Natural killer cell (primary cell): ENCODE measurements at regions not wholly inside any gene's neighbourhood (a gene's known extent, or its start where the extent isn't known, plus 50 kb on each side); places are given as distances from the start of the nearest gene placed in this dataset.
"Not testable (repeated sequence)": the region's sequence is repeated elsewhere in the genome, so short reads cannot be mapped to it uniquely, and the experiment has no call there.

Source experiments
- ATAC-seq, 3 donors: fragments of 150-1000 bp in 2 of 3; fragments of 200-7000 bp in 1 of 3; cut with Tn5 transposase; 1 replicate in 1 of 3; 2 replicates in 2 of 3; pipeline ENCODE4 v1.10.0; 2021; ENCODE audit warnings: mild to moderate bottlenecking in 2 of 3, moderate library complexity in 2 of 3
- DNase-seq, 2 donors: peaks; one replicate each; pipeline versions ENCODE4 v3.0.0 to v3.0.0-alpha.2; 2013 to 2021; ENCODE audit warnings: mixed read lengths in 1 of 2
- H3K27ac ChIP-seq: one replicate; pipeline ENCODE4 v1.5.1; 2013; ENCODE audit warnings: mild to moderate bottlenecking, low read length
- H3K27me3 ChIP-seq: one replicate; pipeline ENCODE4 v1.6.1; 2013; ENCODE audit warnings: low read length; ENCODE audit not compliant: control insufficient read depth, insufficient read depth
- H3K36me3 ChIP-seq: one replicate; pipeline ENCODE4 v1.6.1; 2013; ENCODE audit warnings: low read length; ENCODE audit not compliant: control insufficient read depth, insufficient read depth
- H3K4me1 ChIP-seq: one replicate; pipeline ENCODE4 v1.6.1; 2013; ENCODE audit warnings: low read length; ENCODE audit not compliant: control insufficient read depth, insufficient read depth
- H3K4me3 ChIP-seq: one replicate; pipeline ENCODE4 v1.5.1; 2013; ENCODE audit warnings: low read length
- H3K9me3 ChIP-seq: one replicate; pipeline ENCODE4 v1.6.1; 2013; ENCODE audit warnings: low read length; ENCODE audit not compliant: control insufficient read depth, insufficient read depth
- H3K27ac Mint-ChIP-seq, 2 donors: one replicate each; pipeline ENCODE4 v1.8.0; 2022; ENCODE audit warnings: mild to moderate bottlenecking in 2 of 2, mixed read lengths in 2 of 2, moderate library complexity in 1 of 2
- H3K27me3 Mint-ChIP-seq, 2 donors: one replicate each; pipeline ENCODE4 v1.8.0; 2022; ENCODE audit warnings: low read depth in 2 of 2, mixed read lengths in 2 of 2
- H3K36me3 Mint-ChIP-seq: one replicate; pipeline ENCODE4 v1.8.0; 2022; ENCODE audit warnings: mixed read lengths
- H3K4me1 Mint-ChIP-seq, 2 donors: one replicate each; pipeline ENCODE4 v1.8.0; 2022; ENCODE audit warnings: mixed read lengths in 2 of 2
- H3K4me3 Mint-ChIP-seq: one replicate; pipeline ENCODE4 v1.8.0; 2022; ENCODE audit warnings: mild to moderate bottlenecking, moderate library complexity, mixed read lengths
- H3K9me3 Mint-ChIP-seq, 2 donors: one replicate each; pipeline ENCODE4 v1.8.0; 2022; ENCODE audit warnings: mixed read lengths in 2 of 2
- CTCF ChIP-seq: fragments of 200-600 bp; IDR thresholded peaks from one replicate; pipeline ENCODE4 v1.8.0; 2022; ENCODE audit warnings: antibody characterized with exemption
- WGBS: methylation state at CpG from one replicate; pipeline ENCODE4 v1.1.7; 2013; ENCODE audit warnings: missing lambda C conversion rate; ENCODE audit not compliant: insufficient coverage; 5-methylcytosine and 5-hydroxymethylcytosine counted together
- intact Hi-C: fragments of 100-400 bp; cut with micrococcal nuclease; formaldehyde crosslinking; loops from one replicate; pipeline ENCODE4 v1.14.2; 2022

GRCh38 chr3:35144011-35144410 is 495.3 kb upstream of the ARPP21 start:
- intact Hi-C loops: no loop called here
- H3K27me3 Mint-ChIP-seq: no peaks in the 10 kb centered on the region
- no peaks in the 10 kb centered on the region for H3K4me1 ChIP-seq
- no peak overlapping the region for H3K4me3 ChIP-seq
- no peak for TF ChIP-seq CTCF
- H3K9me3 ChIP-seq: peaks cover 3% of the 10 kb centered on the region
- H3K4me1 Mint-ChIP-seq: no peaks in the 10 kb centered on the region
- no peaks in the 10 kb centered on the region for H3K36me3 ChIP-seq
- no peak overlapping the region for H3K27ac Mint-ChIP-seq
- H3K4me3 Mint-ChIP-seq: no peak overlapping the region
- no peak overlapping the region for H3K27ac ChIP-seq
- H3K9me3 Mint-ChIP-seq: peaks cover 11 to 18% of the 10 kb centered on the region in 2 donors
- DNase-seq (no peak), ATAC-seq (no peak)
- H3K36me3 Mint-ChIP-seq: no peaks in the 10 kb centered on the region
- no peaks in the 10 kb centered on the region for H3K27me3 ChIP-seq

GRCh38 chr3:35146256-35147035 is 492.9 kb upstream of the ARPP21 start:
- peak in 1 of 3 donors; percentile 27 for ATAC-seq
- H3K4me3 Mint-ChIP-seq, H3K9me3 ChIP-seq, H3K36me3 Mint-ChIP-seq, H3K4me3 ChIP-seq, H3K27me3 ChIP-seq, H3K27ac ChIP-seq, H3K4me1 ChIP-seq, H3K36me3 ChIP-seq, H3K27ac Mint-ChIP-seq, DNase-seq, H3K27me3 Mint-ChIP-seq, H3K4me1 Mint-ChIP-seq, intact Hi-C loops: not testable (repeated sequence)
- 84% methylated on average over 10 of the region's 10 CpGs for WGBS
- peaks cover 7 to 18% of the 10 kb centered on the region in 2 donors for H3K9me3 Mint-ChIP-seq

- H3K9me3 ChIP-seq: peaks cover 7% of the 10 kb centered on the region
- no peaks in the 10 kb centered on the region for H3K36me3 ChIP-seq
- Mint-ChIP-seq H3K27ac (no peak overlapping the region), H3K4me1 (no peaks in the 10 kb centered on the region), H3K27me3 (no peaks in the 10 kb centered on the region), H3K4me3 (no peak overlapping the region), H3K9me3 (peaks cover 15 to 20% of the 10 kb centered on the region in 2 donors), H3K36me3 (peaks cover 9% of the 10 kb centered on the region)
- no peaks in the 10 kb centered on the region for H3K27me3 ChIP-seq
- no peak overlapping the region for H3K27ac ChIP-seq
- ATAC-seq: no peak
- WGBS: no CpG with 5 or more reads among the region's 2 CpGs
- H3K4me3 ChIP-seq: no peak overlapping the region
- no peak for TF ChIP-seq CTCF
- DNase-seq: no peak
- intact Hi-C loops: no loop called here
- H3K4me1 ChIP-seq: no peaks in the 10 kb centered on the region
Measured at GRCh38 chr3:35183927-35184675, 455.2 kb upstream of the ARPP21 start.

GRCh38 chr3:35184775-35185174 is 454.6 kb upstream of the ARPP21 start:
- no peak for TF ChIP-seq CTCF
- peaks cover 9% of the 10 kb centered on the region for H3K36me3 Mint-ChIP-seq
- ATAC-seq: no peak
- H3K4me1 Mint-ChIP-seq: no peaks in the 10 kb centered on the region
- no peak overlapping the region for H3K4me3 ChIP-seq
- no peaks in the 10 kb centered on the region for H3K27me3 Mint-ChIP-seq
- H3K36me3 ChIP-seq: no peaks in the 10 kb centered on the region
- H3K4me3 Mint-ChIP-seq: no peak overlapping the region
- 88% methylated on average over 2 of the region's 2 CpGs for WGBS
- H3K4me1 ChIP-seq: no peaks in the 10 kb centered on the region
- H3K9me3 Mint-ChIP-seq: peaks cover 15 to 20% of the 10 kb centered on the region in 2 donors
- peaks cover 7% of the 10 kb centered on the region for H3K9me3 ChIP-seq
- intact Hi-C loops: no loop called here
- H3K27ac Mint-ChIP-seq: no peak overlapping the region
- no peaks in the 10 kb centered on the region for H3K27me3 ChIP-seq
- no peak for DNase-seq
- no peak overlapping the region for H3K27ac ChIP-seq
